Cardiac muscle cell (in vitro differentiated cells and primary cell): ENCODE measurements at regions not wholly inside any gene's neighbourhood (a gene's known extent, or its start where the extent isn't known, plus 50 kb on each side); places are given as distances from the start of the nearest gene placed in this dataset.
"Not testable (repeated sequence)": the region's sequence is repeated elsewhere in the genome, so short reads cannot be mapped to it uniquely, and the experiment has no call there.

ENCODE experiments used
- DNase-seq, 2 donors: peaks; one replicate each; pipeline versions ENCODE4 v3.0.0 to v3.0.0-alpha.2; 2010 to 2017; ENCODE audit warnings: low read depth in 1 of 2, low spot score in 1 of 2
- H3K27ac ChIP-seq: fragments of 200-600 bp; sonication (generic); 2 replicates; pipeline ENCODE4 v1.5.1; 2016
- H3K27me3 ChIP-seq: fragments of 200-600 bp; sonication (generic); 2 replicates; pipeline ENCODE4 v1.6.0; 2016; ENCODE audit warnings: control low read depth
- H3K36me3 ChIP-seq: fragments of 200-600 bp; sonication (generic); 2 replicates; pipeline ENCODE4 v1.5.1; 2016; ENCODE audit warnings: control low read depth
- H3K4me1 ChIP-seq: fragments of 200-600 bp; sonication (generic); 2 replicates; pipeline ENCODE4 v1.8.1; 2017; ENCODE audit warnings: low read depth, mild to moderate bottlenecking, mixed run types
- H3K4me3 ChIP-seq: fragments of 200-600 bp; sonication (generic); 2 replicates; pipeline ENCODE4 v1.5.1; 2016; ENCODE audit warnings: mild to moderate bottlenecking
- H3K9me3 ChIP-seq: fragments of 200-600 bp; sonication (generic); 2 replicates; pipeline ENCODE4 v1.5.1; 2017; ENCODE audit warnings: low read depth, mild to moderate bottlenecking, control low read depth
- CTCF ChIP-seq: IDR thresholded peaks from 2 replicates; pipeline ENCODE4 v1.5.1; 2012; ENCODE audit warnings: low read depth, mild to moderate bottlenecking, low read length

GRCh38 chr11:98059488-98059887 lies 961.3 kb upstream of the CNTN5 start:
- Histone ChIP-seq H3K4me1 (no peaks in the 10 kb centered on the region), H3K9me3 (no peaks in the 10 kb centered on the region), H3K4me3 (no peak overlapping the region), H3K36me3 (no peaks in the 10 kb centered on the region), H3K27ac (no peak overlapping the region), H3K27me3 (no peaks in the 10 kb centered on the region)
- TF ChIP-seq CTCF = no peak
- no peak for DNase-seq

- Histone ChIP-seq H3K4me3 (no peak overlapping the region), H3K9me3 (no peaks in the 10 kb centered on the region), H3K4me1 (no peaks in the 10 kb centered on the region), H3K36me3 (no peaks in the 10 kb centered on the region), H3K27me3 (no peaks in the 10 kb centered on the region), H3K27ac (no peak overlapping the region)
- TF ChIP-seq CTCF = no peak
- DNase-seq = no peak
Measured at GRCh38 chr11:98060759-98061158, 960.0 kb upstream of the CNTN5 start.

- H3K36me3 ChIP-seq = no peaks in the 10 kb centered on the region
- TF ChIP-seq CTCF = no peak
- H3K27me3 ChIP-seq = no peaks in the 10 kb centered on the region
- H3K4me1 ChIP-seq = no peaks in the 10 kb centered on the region
- H3K9me3 ChIP-seq = no peaks in the 10 kb centered on the region
- H3K27ac ChIP-seq = no peak overlapping the region
- DNase-seq = no peak
- H3K4me3 ChIP-seq = no peak overlapping the region
Measured at GRCh38 chr11:98061858-98062257, 958.9 kb upstream of the CNTN5 start.

- no peak for TF ChIP-seq CTCF
- no peak for DNase-seq
- H3K4me1 ChIP-seq = no peaks in the 10 kb centered on the region
- no peak overlapping the region for H3K4me3 ChIP-seq
- no peaks in the 10 kb centered on the region for H3K36me3 ChIP-seq
- no peaks in the 10 kb centered on the region for H3K9me3 ChIP-seq
- no peak overlapping the region for H3K27ac ChIP-seq
- no peaks in the 10 kb centered on the region for H3K27me3 ChIP-seq
Measured at GRCh38 chr11:98062714-98063113, 958.0 kb upstream of the CNTN5 start.

- H3K36me3 ChIP-seq = no peaks in the 10 kb centered on the region
- no peak for DNase-seq
- TF ChIP-seq CTCF = no peak
- no peaks in the 10 kb centered on the region for H3K4me1 ChIP-seq
- H3K9me3 ChIP-seq = no peaks in the 10 kb centered on the region
- H3K4me3 ChIP-seq = no peak overlapping the region
- H3K27ac ChIP-seq = no peak overlapping the region
- no peaks in the 10 kb centered on the region for H3K27me3 ChIP-seq
Measured at GRCh38 chr11:98068251-98068650, 952.5 kb upstream of the CNTN5 start.

GRCh38 chr11:98069147-98069546 lies 951.6 kb upstream of the CNTN5 start:
- not testable (repeated sequence) for H3K36me3 ChIP-seq, H3K9me3 ChIP-seq

More at GRCh38 chr11:98069147-98069546, 951.6 kb upstream of the CNTN5 start:
- H3K27ac ChIP-seq, H3K4me3 ChIP-seq, H3K4me1 ChIP-seq, H3K27me3 ChIP-seq, DNase-seq: not testable (repeated sequence)
